Neural progenitor cell (in vitro differentiated cells): ENCODE measurements at regions not wholly inside any gene's neighbourhood (a gene's known extent, or its start where the extent isn't known, plus 50 kb on each side); places are given as distances from the start of the nearest gene placed in this dataset.

ENCODE experiments used
- EZH2 ChIP-seq: fragments of 200-600 bp; sonication (generic); IDR thresholded peaks from 2 replicates; pipeline ENCODE4 v1.6.1; 2017; ENCODE audit warnings: antibody characterized with exemption, mild to moderate bottlenecking, moderate library complexity
- TF ChIP-seq, protein P1 (sequence below): fragments of 200-600 bp; sonication (generic); IDR thresholded peaks from 2 replicates; pipeline ENCODE4 v1.5.1; 2017; ENCODE audit warnings: antibody characterized with exemption, mild to moderate bottlenecking

DNA sequence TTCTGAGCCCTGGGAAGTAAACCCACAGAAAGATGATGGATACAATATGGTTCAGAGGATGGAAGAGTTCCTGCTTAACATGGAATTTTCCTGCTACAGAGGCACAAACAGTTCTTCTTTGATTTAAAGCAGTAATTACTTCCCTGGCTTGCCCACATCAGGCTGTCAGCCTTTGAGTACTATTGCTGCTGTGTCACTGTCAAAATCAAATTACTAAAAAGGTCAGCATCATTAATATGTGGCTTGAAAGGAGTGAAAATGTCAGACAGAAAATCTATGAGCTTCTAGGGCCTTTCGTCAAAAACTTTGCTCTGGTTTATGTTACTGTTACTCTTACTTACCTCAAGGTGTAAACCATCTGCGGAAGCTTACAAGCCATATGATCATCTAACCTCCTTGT lies 98.6 kb upstream of the DPT start:
- TF ChIP-seq, protein P1, sequence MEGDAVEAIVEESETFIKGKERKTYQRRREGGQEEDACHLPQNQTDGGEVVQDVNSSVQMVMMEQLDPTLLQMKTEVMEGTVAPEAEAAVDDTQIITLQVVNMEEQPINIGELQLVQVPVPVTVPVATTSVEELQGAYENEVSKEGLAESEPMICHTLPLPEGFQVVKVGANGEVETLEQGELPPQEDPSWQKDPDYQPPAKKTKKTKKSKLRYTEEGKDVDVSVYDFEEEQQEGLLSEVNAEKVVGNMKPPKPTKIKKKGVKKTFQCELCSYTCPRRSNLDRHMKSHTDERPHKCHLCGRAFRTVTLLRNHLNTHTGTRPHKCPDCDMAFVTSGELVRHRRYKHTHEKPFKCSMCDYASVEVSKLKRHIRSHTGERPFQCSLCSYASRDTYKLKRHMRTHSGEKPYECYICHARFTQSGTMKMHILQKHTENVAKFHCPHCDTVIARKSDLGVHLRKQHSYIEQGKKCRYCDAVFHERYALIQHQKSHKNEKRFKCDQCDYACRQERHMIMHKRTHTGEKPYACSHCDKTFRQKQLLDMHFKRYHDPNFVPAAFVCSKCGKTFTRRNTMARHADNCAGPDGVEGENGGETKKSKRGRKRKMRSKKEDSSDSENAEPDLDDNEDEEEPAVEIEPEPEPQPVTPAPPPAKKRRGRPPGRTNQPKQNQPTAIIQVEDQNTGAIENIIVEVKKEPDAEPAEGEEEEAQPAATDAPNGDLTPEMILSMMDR = no peak
- no peak for TF ChIP-seq EZH2
